Epidermal melanocyte (primary cell): ENCODE measurements at regions not wholly inside any gene's neighbourhood (a gene's known extent, or its start where the extent isn't known, plus 50 kb on each side); places are given as distances from the start of the nearest gene placed in this dataset.

ENCODE experiments used
- DNase-seq: peaks from one replicate; pipeline ENCODE4 v3.0.0; 2011; ENCODE audit warnings: low spot score; ENCODE audit not compliant: insufficient read length

DNA sequence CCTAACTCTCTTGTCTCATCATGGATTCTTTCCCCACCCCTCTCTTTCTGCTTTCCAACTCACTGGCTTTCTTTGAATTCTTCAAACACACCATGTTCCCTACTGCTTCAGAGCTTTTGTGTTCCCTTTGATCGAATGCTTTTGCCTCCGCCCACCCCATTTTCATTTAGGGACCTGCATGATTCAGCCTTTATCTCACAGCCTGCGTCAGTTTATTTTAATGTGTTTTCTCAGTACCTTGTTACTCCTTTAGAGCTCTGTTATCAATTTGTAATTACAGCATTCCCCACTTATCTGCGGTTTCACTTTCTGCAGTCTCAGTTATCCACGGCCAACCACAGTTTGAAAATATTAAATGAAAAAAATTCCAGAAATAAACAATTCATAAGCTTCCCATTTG is 451.3 kb downstream of the METTL15 start:
- no peak for DNase-seq

DNA sequence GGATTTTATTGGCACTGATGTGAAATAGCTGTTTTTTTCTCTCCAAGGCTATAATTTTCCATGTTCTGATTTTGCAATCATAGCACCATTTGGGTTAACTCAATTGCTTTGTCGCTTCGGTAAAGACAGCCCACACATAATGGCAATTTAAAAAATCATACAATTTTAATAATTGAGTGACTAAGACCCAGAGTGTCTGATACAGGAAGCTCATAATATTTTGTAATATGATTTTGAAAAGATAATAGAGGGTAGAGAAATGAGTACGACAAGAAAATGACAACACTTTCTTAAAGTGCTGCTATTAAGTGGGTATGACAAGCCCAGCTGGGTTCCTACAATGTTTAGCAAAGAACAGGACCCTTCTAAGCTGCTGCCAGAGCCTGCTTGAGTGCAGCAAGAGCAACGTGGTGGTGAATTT is 439.1 kb downstream of the METTL15 start:
- no peak for DNase-seq

DNA sequence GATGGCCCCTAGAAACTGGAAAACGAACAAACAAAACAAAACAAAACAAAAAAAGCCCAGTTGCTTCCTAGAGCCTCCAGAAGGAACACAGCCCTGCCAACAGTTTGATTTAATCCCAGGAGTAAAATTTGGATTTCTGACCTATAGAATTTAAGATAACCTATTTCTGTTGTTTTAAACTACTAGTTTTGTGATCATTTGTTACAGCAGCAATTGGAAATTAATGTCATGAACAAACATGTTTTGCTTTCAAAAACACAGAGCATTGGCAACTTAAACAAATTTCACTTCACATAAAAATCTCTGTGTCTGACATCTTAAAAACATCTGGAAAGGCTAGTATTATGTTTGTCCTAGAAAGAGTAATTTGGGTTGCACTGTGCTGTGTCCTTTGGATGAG is 437.3 kb downstream of the METTL15 start:
- no peak for DNase-seq

DNA sequence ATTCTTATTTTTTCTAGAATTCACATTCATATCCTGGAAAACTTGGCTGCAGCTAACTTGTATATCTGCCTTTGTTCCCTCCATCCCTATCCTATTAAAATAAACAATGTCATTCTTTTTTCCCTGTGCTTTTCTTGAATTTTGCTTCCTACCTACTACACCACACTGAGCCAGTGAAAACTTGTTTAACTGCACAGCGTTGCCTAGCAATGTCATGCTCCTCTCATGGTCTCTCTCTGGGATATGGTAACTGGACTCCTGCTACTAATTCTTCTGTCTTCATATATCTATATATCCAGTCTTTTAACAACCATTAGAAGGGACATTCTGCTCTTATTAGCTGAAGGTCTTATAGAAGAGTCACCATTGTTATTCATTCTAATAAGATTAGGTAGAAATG is 434.4 kb downstream of the METTL15 start:
- DNase-seq, result no peak

DNA sequence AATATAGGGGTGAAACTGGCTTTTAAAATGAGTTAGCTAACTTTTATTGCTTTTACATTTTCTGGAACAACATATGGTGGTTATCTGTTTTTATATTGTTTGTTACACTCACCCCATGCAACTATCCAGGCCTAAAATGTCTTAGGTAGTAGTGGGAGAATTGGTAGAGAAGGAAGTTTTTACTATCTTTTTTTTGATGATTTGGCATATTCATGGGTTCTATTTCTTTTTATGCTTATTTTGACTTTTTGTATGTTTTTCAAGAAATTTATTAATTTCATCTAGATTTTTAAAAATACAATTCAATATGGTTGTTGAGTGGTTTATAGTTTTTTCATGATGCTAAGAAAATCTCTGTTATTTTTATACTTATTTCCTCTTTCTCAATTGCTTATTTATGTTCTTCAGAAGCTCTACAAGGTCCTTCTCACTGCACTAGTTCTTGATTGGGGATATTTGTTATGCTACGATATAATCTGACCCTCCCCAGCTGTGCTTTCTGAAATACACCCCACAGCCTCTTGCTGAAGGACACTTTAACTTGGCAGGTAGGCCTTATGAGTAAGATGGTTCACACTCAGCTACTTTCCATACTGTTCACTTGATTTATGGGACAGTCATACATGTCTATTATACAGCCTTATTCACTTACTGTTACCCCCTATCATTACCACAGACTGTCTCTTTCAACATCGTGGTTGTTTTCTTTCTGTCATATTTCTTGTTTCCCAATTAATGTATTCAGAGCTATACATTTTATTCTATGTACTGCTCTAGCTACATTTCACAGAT is 431.2 kb downstream of the METTL15 start:
- DNase-seq, result no peak

DNA sequence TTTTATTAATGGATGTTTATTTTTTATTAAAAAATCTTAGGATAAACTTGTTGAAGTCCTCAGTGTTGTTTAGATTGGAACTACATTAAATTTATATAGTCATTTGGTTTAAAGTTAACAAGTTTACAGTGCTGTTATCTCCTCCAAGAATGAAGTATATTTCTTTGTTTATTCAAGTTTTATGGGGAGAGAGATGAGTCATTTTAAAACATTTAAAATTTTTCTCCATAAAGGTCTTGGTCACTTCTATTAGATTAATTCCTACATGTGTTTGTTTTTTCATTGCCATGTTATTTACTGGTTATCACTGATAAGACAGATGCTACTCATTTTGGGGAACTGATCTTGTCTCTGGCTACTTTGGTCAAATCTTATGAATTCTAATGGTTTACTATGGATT is 429.6 kb downstream of the METTL15 start:
- no peak for DNase-seq

DNA sequence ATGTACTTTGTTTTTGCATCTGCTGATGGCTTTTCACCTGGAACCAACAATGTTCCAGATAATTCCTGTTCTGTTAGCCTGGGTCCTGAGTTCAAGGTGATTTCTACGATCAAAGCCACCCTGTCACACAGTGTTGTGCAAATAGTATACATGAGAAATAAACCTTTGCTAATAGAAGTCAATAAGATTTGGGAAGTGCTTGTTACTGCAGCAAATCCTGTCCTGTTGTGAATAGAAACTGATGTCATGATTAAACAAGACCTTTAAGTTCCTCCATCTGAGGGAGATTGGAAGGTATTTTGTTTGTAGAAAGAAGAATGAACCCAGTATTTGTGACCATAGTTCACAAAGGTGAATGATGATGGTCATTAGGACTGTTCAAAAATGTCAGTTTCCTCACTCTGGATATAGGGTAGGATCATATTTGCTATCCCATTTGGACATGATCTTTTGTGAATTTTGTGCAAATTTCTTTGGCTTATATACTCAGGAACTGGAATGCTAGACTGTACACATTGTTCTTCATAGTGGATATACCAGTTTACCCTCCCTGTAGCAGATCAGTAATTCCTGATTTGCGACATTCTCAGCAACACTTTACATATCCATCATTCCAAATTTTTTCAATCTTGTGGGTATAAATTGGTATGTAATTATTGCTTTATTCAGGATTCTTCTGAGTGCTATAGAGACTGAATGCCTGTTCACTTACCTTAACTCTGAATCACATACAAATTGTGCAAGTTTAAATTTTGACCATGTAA is 428.5 kb downstream of the METTL15 start:
- DNase-seq, result no peak

DNA sequence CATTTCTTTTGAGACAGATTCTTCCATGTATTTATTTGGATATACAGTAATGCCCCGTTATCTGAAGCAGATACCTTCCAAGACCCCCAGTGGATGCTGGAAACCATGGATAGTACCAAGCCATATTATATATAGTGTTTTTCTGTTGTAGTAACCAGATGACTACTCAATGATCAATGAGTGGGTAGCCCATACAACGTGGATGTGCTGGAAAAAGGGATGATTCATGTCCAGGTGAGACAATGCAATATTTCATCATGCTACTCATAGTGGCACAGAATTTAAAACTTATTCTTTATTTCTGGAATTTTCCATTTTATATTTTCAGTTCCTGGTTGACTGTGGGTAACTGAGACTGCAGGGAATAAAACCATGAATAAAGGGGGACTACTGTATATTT is 427.5 kb downstream of the METTL15 start:
- no peak for DNase-seq

DNA sequence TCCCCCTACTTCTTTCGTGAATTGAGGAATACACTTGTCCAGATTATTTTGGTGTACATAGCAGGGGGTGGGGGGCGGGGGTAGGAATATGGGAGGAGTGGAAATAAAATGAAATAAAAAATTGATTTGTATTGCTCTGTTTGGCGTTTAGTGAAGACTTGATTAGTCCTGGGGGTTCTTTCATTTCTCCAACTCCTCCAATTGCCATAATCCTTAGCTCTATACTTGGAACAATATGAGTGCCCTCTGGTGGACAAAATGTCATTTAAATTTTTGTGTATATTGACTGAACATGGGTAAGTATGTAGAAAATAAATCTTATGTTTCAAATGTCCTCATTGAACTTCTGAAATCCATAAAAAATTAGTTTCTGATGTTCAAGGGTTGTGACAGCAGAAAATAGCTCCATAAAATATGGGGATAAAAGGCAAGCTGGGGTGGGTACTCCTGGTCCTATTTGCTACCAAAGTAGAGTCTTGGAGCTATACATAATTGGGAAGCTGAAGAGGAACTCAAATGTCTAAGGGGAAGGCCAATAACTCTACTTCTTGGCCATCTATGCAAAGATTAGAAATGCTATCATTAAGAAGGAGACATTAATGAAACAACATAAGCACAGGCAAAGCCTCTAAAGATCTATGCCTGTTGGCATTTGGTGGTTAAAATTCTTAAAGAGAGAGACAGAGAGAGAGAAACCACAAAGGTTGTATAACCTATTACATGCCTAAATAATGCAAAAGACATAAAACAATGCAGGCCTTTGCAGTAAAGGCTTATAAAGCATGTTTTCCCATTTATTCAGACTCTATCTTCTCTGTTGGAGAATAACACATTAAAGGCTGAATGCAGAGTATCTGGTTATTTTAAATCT is 421.6 kb downstream of the METTL15 start:
- no peak for DNase-seq

DNA sequence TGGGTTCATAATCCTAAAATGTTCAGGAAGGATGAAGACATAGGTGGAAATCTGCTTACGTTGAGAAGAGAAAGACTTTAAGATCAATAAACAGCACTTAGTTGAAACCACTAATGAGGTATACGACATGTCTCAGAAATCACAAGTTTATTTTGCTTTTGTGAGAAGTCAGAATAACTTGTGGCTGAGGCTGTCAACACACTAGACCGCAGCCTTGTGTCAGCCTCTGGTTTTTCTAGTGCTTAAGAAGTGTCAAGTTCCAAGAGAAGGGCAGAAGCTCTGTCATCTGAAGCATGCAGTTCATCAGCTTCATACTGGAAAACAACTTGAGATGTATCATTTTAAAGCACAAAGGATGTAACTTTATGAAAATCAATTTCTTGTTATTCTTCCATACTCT is 420.9 kb downstream of the METTL15 start:
- DNase-seq, result no peak

DNA sequence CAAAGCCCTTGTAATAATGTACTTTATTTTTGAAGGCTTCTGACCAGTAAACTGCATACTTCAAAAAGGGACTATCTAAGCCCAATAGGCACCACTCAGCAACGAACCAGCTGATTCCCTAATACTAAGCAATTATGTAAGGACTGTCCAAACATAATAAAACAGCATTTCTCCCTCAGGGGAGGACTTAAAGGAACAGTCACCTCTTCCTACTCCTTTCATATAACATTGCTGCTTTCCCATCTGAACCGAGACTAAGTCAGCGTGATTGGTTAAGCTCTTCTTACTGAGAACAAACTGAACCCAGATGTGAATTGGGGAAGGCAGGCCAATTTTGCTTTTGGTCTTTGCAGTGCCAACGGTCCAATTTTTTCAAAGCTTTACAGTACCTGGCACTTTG is 420.0 kb downstream of the METTL15 start:
- no peak for DNase-seq

DNA sequence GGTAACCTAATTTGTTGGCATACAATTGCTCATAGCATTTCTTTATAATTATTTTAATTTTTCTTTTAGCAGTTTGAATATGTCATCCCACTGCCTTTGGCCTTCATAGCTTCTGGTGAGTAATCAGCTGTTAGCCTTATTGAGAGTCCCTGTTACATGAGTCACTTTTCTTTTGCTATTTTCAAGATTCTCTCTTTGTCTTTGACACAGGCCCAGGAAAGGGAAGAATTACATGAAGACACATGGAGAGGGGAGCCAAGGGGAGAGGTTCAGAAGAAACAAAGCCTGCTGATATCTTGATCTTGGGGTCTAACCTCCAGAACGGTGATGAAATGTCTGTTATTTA is 418.2 kb downstream of the METTL15 start:
- DNase-seq, result no peak

DNA sequence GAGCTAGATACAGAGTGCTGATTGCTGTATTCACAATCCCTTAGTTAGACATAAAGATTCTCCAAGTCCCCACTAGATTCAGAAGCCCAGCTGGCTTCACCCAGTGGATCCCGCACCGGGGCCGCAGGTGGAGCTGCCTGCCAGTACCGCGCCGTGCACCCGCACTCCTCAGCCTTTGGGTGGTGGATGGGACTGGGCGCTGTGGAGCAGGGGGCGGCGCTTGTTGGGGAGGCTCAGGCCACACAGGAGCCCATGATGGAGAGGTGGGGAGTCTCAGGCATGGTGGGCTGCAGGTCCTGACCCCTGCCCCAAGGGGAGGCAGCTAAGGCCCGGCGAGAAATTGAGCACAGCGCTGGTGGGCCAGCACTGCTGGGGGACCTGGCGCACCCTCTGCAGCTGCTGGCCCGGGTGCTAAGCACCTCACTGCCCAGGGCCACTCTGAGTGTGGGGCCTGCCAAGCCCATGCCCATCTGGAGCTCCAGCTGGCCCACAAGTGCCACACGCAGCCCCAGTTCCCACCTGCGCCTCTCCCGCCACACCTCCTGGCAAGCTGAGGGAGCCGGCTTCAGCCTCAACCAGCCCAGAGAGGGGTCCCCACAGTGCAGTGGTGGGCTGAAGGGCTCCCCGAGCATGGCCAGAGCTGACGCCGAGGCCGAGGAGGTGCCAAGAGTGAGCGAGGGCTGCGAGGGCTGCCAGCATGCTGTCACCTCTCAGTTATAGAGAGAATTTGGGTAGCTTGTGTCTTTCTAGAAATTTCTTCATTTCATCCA is 417.6 kb downstream of the METTL15 start:
- DNase-seq, result no peak

DNA sequence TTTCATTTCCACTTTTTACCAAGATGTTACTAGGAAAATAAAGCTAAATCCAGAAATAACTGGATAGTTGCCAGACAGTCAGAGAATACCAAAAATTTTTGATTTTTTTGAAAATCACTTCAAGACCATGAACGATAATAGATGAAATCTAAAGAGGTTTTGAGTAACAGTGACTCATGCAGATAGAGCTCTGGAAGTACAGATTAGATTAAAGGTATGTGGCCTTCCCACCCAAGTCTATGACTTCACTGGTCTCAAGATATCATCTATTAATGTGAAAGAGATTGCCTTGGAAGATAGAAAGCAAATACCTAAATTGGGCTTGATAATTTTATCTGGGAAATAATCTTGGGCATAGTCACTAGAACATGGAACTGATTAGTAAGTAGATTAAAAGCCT is 415.9 kb downstream of the METTL15 start:
- DNase-seq, result no peak

DNA sequence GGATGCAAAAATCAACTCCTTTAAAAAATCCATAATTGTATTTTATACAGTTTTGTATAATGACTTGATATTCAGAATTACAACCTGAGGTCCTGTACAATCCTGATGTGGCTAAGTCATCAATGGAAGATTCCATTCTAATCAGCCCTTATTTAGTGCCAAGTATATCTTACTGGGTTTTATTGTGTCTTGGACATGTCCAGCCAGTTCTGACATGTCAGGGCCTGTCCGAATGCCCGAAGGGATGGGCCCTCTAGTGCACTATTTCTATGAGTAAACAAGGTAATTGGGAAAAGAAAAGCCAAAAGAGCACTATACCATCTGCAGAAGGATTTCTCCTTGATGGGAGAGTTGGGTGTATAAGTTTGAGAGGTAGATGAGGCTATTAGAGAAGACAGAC is 412.9 kb downstream of the METTL15 start:
- no peak for DNase-seq

DNA sequence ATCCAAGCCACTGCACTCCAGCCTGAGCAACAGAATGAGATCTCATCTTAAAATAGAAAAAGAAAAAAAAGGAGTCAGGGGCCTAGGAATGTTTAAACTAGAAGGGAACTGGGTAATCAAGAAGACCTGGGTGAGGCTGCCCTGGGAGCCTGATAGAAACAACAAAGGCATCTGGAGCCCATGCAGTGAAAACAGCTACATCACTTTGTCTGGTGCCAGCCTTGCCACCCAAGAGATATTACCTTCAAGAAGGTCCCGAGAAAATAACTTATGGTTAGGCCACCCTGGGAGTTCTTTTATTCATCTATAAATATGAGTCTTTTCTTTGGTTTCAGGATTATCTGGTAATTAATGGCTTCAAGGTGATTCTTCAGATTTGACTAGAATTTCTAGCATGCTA is 412.1 kb downstream of the METTL15 start:
- DNase-seq, result no peak

DNA sequence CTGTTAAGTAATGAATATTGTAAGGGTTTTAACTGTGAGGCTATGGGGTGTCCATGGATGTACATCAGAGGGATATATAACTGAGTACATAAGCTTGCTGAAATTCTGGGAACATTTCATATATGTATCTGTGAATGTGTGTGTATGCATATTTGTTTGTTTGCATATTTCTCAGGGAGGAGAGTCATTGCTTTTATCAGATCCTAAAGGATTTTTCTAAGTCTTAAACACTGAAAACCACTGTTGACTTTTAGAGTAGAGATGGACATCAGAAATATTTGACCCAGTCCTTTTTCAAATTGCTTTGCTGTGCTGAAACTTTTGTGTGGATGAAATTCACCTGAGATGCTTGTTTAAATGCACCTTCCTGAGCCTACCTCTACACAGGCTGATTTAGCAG is 410.6 kb downstream of the METTL15 start:
- no peak for DNase-seq

DNA sequence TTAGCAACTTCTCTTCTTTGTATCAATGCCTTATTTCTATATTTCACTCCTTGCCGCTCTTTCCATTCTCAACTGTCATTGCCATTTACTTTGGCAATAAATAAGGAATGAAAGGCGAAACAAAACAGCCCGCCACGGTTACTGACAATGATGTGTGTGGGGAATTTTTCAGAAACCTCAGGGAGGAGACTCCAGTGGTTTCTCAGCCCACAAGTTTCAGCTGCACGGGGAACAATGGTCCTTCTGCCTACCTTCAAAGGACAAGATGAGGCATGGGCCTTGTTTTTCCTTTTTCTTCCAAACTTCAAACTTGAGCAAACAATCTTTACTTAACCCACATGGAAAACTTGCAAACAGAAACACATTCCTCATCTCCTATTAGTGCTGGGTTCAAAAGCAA is 409.4 kb downstream of the METTL15 start:
- no peak for DNase-seq

DNA sequence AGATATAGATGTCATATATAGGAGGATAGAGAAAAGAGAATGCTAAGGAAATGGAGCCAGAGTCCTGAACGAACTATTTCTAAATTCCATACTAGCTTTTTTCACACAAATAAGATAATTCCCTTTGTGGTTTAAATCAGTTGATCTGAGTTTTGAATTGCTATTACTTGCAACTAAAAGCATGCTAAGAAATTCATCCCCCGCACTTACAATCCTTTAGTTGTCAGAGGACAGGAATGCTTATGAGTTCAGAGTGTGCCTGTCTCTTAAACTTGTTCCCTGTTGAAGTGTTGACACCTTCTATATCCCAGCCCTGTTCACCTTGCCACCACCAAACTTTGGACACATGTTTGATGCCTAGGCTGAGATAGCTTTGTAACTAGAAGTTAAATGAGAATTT is 406.2 kb downstream of the METTL15 start:
- DNase-seq, result no peak

DNA sequence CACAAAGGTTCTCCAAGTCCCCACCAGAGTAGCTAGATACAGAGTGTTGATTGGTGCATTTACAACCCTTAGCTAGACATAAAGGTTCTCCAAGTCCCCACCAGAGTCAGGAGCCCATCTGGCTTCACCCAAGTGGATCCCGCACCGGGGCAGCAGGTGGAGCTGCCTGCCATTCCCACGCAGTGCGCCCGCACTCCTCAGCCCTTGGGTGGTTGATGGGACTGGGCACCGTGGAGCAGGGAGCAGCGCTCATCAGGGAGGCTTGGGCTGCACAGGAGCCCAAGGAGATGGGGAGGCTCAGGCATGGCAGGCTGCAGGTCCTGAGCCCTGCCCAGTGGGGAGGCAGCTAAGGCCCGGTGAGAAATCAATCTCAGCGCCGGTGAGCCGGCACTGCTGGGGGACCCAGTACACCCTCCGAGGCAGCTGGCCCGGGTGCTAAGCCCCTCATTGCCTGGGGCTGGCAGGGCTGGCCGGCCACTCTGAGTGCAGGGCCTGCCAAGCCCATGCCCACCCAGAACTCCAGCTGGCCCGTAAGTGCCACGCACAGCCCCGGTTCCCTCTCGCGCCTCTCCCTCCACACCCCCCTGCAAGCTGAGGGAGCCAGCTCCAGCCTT is 404.1 kb downstream of the METTL15 start:
- no peak for DNase-seq

DNA sequence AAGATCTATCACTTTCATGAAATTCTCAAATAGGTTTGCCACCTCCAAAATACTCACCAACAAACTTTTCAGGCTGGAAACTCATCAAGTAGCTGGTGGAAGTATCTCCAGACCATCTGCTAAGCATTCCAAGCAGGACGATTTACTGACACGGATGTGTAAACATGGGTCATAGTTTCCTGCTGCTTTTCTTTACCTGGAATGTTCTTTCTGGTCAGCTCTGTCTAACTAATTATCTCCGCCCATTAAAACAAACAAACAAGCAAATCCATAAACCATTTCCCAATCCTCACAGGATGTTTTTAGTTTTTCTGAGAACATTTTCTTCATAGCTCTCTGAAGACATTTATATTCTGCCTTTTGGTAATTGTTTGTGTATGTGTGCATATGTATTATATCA is 397.0 kb downstream of the METTL15 start:
- no peak for DNase-seq
